ENCODE measurements at regions not wholly inside any gene's neighbourhood (a gene's known extent, or its start where the extent isn't known, plus 50 kb on each side); places are given as distances from the start of the nearest gene placed in this dataset.

DNA sequence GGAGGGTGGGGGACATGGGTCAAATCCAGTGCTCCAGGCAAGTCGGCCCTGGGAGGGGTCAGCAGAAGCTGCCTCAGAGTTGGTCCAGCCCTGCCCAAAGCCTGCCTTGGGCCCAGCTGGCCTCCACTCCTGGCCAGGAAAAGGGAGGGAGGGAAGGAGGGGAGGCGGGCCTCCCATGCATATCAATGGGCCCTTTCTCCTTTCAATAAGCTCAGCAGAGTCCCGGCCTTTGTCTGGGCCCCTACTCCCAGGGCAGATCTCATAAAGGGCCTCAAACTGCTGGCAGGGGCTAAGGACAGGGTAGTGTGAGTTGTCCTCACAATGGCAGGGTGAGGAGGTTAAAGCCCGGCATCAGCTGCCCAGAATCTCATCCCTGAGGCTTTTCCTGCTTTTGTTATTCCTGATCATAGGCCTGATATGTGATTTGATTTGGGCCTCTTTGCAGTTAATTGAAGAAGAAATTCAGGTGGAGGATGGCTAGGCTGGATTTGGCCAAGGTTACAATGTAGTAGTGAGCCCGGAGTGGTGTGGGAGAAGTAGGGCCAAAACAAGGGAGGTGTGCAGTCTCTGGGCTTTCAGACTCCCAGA, 121.1 kb upstream of the ATP6AP2 start:
- Histone ChIP-seq H3K9ac (no peak overlapping the region), H3K27ac (ENCODE audit: low read depth in 2 of 2, low read length in 1 of 2) (peak overlapping the region in 1 of 2 experiments; percentile 64; a peak in 2 of 4 replicates), H3K9me3 (no peaks in the 10 kb centered on the region), H3F3A (replicated peaks; ENCODE audit: insufficient read depth) (no peaks in the 10 kb centered on the region), H3K4me1 (ENCODE audit: control insufficient read depth in 1 of 2, insufficient read depth in 2 of 2, low read depth in 1 of 2, low read length in 1 of 2) (no peaks in the 10 kb centered on the region; a peak in 1 of 4 replicates), H3K79me2 (ENCODE audit: insufficient read depth) (no peaks in the 10 kb centered on the region), H3K9me2 (no peaks in the 10 kb centered on the region), H3K4me2 (no peak overlapping the region), H4K20me1 (ENCODE audit: insufficient read depth) (no peaks in the 10 kb centered on the region), H3K36me3 (replicated peaks in 1 of 2; ENCODE audit: control insufficient read depth in 1 of 2, insufficient read depth in 2 of 2, low read length in 1 of 2) (no peaks in the 10 kb centered on the region), H3K4me3 (ENCODE audit: low read depth in 2 of 2, low read length in 1 of 2) (no peak overlapping the region), H2AFZ (ENCODE audit: low read depth) (no peak overlapping the region), H3K27me3 (ENCODE audit: insufficient read depth) (peaks cover 23% of the 10 kb centered on the region; the same call in 1 of the 2 replicates)
- CTCF ChIA-PET: interaction anchor here (1.2 kb wide), 1 partner anchor 192 kb away, joined by 4 read pairs; no protein-coding TSS in a partner anchor
- POLR2A ChIA-PET: interaction anchor here (1.2 kb wide), 1 partner anchor 10 kb away, joined by 3 read pairs; no protein-coding TSS in a partner anchor
- WGBS (ENCODE audit: low lambda C conversion rate): 36% methylated on average over 3 of the region's 5 CpGs
- peak; percentile 65 for TF ChIP-seq GATA2 (CRISPR knock-in tag; IDR thresholded peaks at IDR 0.05)
- no peak for TF ChIP-seq CHD2 (IDR thresholded peaks at IDR 0.05; ENCODE audit: low read length, partially characterized antibody)
- no peak for TF ChIP-seq NFIC (IDR thresholded peaks at IDR 0.05; ENCODE audit: borderline replicate concordance)
- peak in 1 of 2 experiments; percentile 80; a peak in 2 of 4 replicates for TF ChIP-seq EP300 (IDR thresholded peaks at IDR 0.05; ENCODE audit: borderline replicate concordance in 1 of 2, low read depth in 1 of 2, low read length in 1 of 2)
- peak; percentile 43 for DNase-seq

DNA sequence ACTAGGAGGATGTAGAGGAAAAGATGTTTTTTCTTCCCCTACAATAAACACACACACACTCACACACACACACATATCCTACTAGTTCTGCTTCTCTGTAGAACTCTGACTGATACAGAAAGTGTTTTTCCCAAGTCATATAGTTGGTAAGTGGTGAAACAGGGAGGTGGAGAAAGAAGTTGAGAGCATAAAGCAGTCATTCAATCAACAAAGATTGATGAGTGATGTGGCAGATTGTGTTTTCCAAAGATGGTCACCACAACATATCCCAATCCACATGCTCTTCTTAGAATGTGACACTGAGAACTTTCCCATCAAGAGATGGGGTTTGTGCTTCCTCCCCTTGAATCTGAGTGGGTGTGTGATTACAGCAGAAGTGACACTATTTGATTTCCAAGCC, 123.4 kb upstream of the ATP6AP2 start:
- DNase-seq: no peak
- Histone ChIP-seq H3K27me3 (ENCODE audit: insufficient read depth) (peaks cover 18% of the 10 kb centered on the region; the same call in 1 of the 2 replicates), H3K36me3 (replicated peaks in 1 of 2; ENCODE audit: control insufficient read depth in 1 of 2, insufficient read depth in 2 of 2, low read length in 1 of 2) (no peaks in the 10 kb centered on the region), H3K4me2 (no peak overlapping the region), H3K9ac (no peak overlapping the region), H3K27ac (ENCODE audit: low read depth in 2 of 2, low read length in 1 of 2) (no peak overlapping the region), H2AFZ (ENCODE audit: low read depth) (no peak overlapping the region), H3K4me3 (ENCODE audit: low read depth in 2 of 2, low read length in 1 of 2) (no peak overlapping the region), H3K9me2 (no peaks in the 10 kb centered on the region), H3K4me1 (ENCODE audit: control insufficient read depth in 1 of 2, insufficient read depth in 2 of 2, low read depth in 1 of 2, low read length in 1 of 2) (no peaks in the 10 kb centered on the region; a peak in 1 of 4 replicates), H3F3A (replicated peaks; ENCODE audit: insufficient read depth) (no peaks in the 10 kb centered on the region), H3K9me3 (no peaks in the 10 kb centered on the region), H4K20me1 (ENCODE audit: insufficient read depth) (no peaks in the 10 kb centered on the region), H3K79me2 (ENCODE audit: insufficient read depth) (no peaks in the 10 kb centered on the region)
- ChIA-PET POLR2A (no interaction called here), CTCF (interaction anchor here (1.6 kb wide), 1 partner anchor 9 kb away, joined by 4 read pairs; no protein-coding TSS in a partner anchor)
- TF ChIP-seq FOSL2 (IDR thresholded peaks at IDR 0.05; ENCODE audit: borderline replicate concordance, low read depth) (no peak), RAD21 (IDR thresholded peaks at IDR 0.05; ENCODE audit: low read length) (no peak), GABPA (IDR thresholded peaks at IDR 0.05; ENCODE audit: low read depth) (no peak)

DNA sequence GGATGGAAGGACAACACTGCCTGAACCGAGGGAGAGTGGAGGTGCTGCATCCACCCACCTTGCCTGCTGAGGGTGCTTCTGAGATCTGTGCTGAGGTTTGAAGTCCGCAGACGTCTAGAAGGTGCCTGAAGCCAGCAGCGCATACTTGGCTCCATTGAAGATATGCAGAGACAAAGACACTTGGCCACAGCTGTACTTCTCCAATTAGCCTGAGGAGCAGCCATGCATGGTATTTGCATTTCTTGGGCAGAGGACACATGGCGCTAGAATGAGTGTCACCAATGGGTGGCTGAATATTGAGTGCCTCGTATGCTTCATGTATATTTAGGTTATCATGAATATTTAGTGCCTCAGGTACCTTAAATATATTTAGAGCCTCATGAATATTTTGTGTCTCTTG, 128.7 kb upstream of the ATP6AP2 start:
- H4K20me1 ChIP-seq (ENCODE audit: insufficient read depth): no peaks in the 10 kb centered on the region
- no peak for DNase-seq
- peak overlapping the region in 1 of 2 experiments; percentile 97; a peak in 2 of 4 replicates for H3K27ac ChIP-seq (ENCODE audit: low read depth in 2 of 2, low read length in 1 of 2)
- no peaks in the 10 kb centered on the region for H3K79me2 ChIP-seq (ENCODE audit: insufficient read depth)
- H3K4me2 ChIP-seq: no peak overlapping the region
- no peaks in the 10 kb centered on the region for H3K9me3 ChIP-seq
- peaks cover 0 to 26% of the 10 kb centered on the region in 2 experiments; a peak in 1 of 4 replicates for H3K4me1 ChIP-seq (ENCODE audit: control insufficient read depth in 1 of 2, insufficient read depth in 2 of 2, low read depth in 1 of 2, low read length in 1 of 2)
- H3F3A ChIP-seq (replicated peaks; ENCODE audit: insufficient read depth): no peaks in the 10 kb centered on the region
- TF ChIP-seq FOSL2 (IDR thresholded peaks at IDR 0.05; ENCODE audit: borderline replicate concordance, low read depth): no peak
- H3K9me2 ChIP-seq: no peaks in the 10 kb centered on the region
- H2AFZ ChIP-seq (ENCODE audit: low read depth): no peak overlapping the region
- ChIA-PET POLR2A (no interaction called here), CTCF (no interaction called here)
- no peak overlapping the region for H3K9ac ChIP-seq
- H3K36me3 ChIP-seq (replicated peaks in 1 of 2; ENCODE audit: control insufficient read depth in 1 of 2, insufficient read depth in 2 of 2, low read length in 1 of 2): no peaks in the 10 kb centered on the region
- 34% methylated on average over 4 of the region's 6 CpGs for WGBS (ENCODE audit: low lambda C conversion rate)
- H3K4me3 ChIP-seq (ENCODE audit: low read depth in 2 of 2, low read length in 1 of 2): no peak overlapping the region
- peaks cover 21% of the 10 kb centered on the region; the same call in 1 of the 2 replicates for H3K27me3 ChIP-seq (ENCODE audit: insufficient read depth)

Data from SK-N-SH (cell line).